Stomach (tissue), 8 donors: ENCODE measurements at regions not wholly inside any gene's neighbourhood (a gene's known extent, or its start where the extent isn't known, plus 50 kb on each side); places are given as distances from the start of the nearest gene placed in this dataset.

Source experiments
- DNase-seq, 2 donors: peaks; one replicate each; pipeline versions ENCODE4 v3.0.0 to v3.0.0-alpha.2; 2013 to 2019
- H3K27ac ChIP-seq, 5 donors: fragments of 200-600 bp in 4 of 5; sonication (generic) in 4 of 5; one replicate each; pipeline ENCODE4 v1.5.1; 2013 to 2019; ENCODE audit warnings: mild to moderate bottlenecking in 1 of 5, moderate library complexity in 1 of 5
- H3K27me3 ChIP-seq, 3 donors: fragments of 200-600 bp; sonication (generic); one replicate each; pipeline ENCODE4 v1.5.1; 2017 to 2019; ENCODE audit warnings: mixed run types in 1 of 3
- H3K36me3 ChIP-seq, 4 donors: fragments of 200-600 bp; sonication (generic); 1 replicate in 3 of 4; 2 replicates in 1 of 4; pipeline ENCODE4 v1.5.1; 2016 to 2019
- H3K4me1 ChIP-seq, 4 donors: fragments of 200-600 bp; sonication (generic); one replicate each; pipeline ENCODE4 v1.5.1; 2016 to 2019
- H3K4me3 ChIP-seq, 4 donors: fragments of 200-600 bp; sonication (generic) in 3 of 4; one replicate each; pipeline ENCODE4 v1.5.1; 2016 to 2019; ENCODE audit warnings: mild to moderate bottlenecking in 1 of 4
- H3K9me3 ChIP-seq, 4 donors: fragments of 200-600 bp; sonication (generic); one replicate each; pipeline ENCODE4 v1.5.1; 2016 to 2019
- CTCF ChIP-seq, 7 experiments: fragments of 450-650 bp in 4 of 7; fragments of 200-600 bp in 3 of 7; sonication (generic) in 3 of 7; IDR thresholded peaks; one replicate each; pipeline ENCODE4 v1.5.1; 2016 to 2019; ENCODE audit warnings: antibody characterized with exemption in 7 of 7, control low read depth in 2 of 7, mild to moderate bottlenecking in 1 of 7
- EP300 ChIP-seq: sonication (generic); formaldehyde crosslinking; IDR thresholded peaks from one replicate; pipeline ENCODE4 v1.6.1; 2017; ENCODE audit warnings: antibody characterized with exemption
- POLR2A ChIP-seq, 4 donors: fragments of 450-650 bp; IDR thresholded peaks; one replicate each; pipeline ENCODE4 v1.6.1; 2016; ENCODE audit warnings: antibody characterized with exemption in 4 of 4, control low read depth in 2 of 4, mild to moderate bottlenecking in 1 of 4, moderate library complexity in 1 of 4
- POLR2AphosphoS5 ChIP-seq, 3 donors: sonication (generic); formaldehyde crosslinking; IDR thresholded peaks; one replicate each; pipeline ENCODE4 v1.6.1; 2016; ENCODE audit warnings: antibody characterized with exemption in 3 of 3
- WGBS, 5 donors: extraction: QIAGEN DNeasy Blood & Tissue Kit in 3 of 5; methylation state at CpG; one replicate each; pipeline versions ENCODE4 v1.1.5 to v1.1.7; 2013 to 2018; 5-methylcytosine and 5-hydroxymethylcytosine counted together
- intact Hi-C: fragments of 100-400 bp; cut with DNase I; formaldehyde crosslinking; loops from one replicate; pipeline ENCODE4 v1.15.1; 2023; ENCODE audit warnings: low total_unique reads
- donor health status: healthy with polysubstance abuse.
- donor health status: Bipolar disorder and iron deficiency.
- donor health status: healthy.

- Histone ChIP-seq H3K27me3 (no peaks in the 10 kb centered on the region), H3K4me3 (no peak overlapping the region), H3K36me3 (no peaks in the 10 kb centered on the region), H3K27ac (no peak overlapping the region), H3K9me3 (no peaks in the 10 kb centered on the region), H3K4me1 (peaks cover 12 to 42% (median 26%) of the 10 kb centered on the region in 4 donors)
- intact Hi-C loops: no loop called here
- TF ChIP-seq POLR2A (IDR thresholded peaks at IDR 0.05) (no peak), POLR2AphosphoS5 (IDR thresholded peaks at IDR 0.05) (no peak), CTCF (IDR thresholded peaks at IDR 0.05) (no peak), EP300 (no peak)
- whole genome bisulfite sequencing, 5 donors: 64 to 77% (median 72%) methylated on average over 2 of the region's 2 CpGs
- no peak for DNase-seq
These were observed 230.7 kb upstream of the FGGY start for GRCh38 chr1:59066236-59066635.

- H3K4me3 ChIP-seq: no peak overlapping the region
- H3K9me3 ChIP-seq: no peaks in the 10 kb centered on the region
- H3K4me1 ChIP-seq: peaks cover 9 to 28% (median 13%) of the 10 kb centered on the region in 4 donors
- intact Hi-C loops: no loop called here
- no peaks in the 10 kb centered on the region for H3K27me3 ChIP-seq
- DNase-seq: no peak
- H3K27ac ChIP-seq: peak overlapping the region in 2 of 5 donors; percentile 30 to 52
- TF ChIP-seq EP300 (no peak), POLR2A (IDR thresholded peaks at IDR 0.05) (no peak), CTCF (IDR thresholded peaks at IDR 0.05) (no peak), POLR2AphosphoS5 (IDR thresholded peaks at IDR 0.05) (no peak)
- no peaks in the 10 kb centered on the region for H3K36me3 ChIP-seq
These were observed 226.3 kb upstream of the FGGY start for GRCh38 chr1:59070610-59071009.

- TF ChIP-seq POLR2A (IDR thresholded peaks at IDR 0.05) (no peak), POLR2AphosphoS5 (IDR thresholded peaks at IDR 0.05) (peak in 1 of 3 donors; percentile 31)
- peak in 1 of 2 donors; percentile 73 for DNase-seq
- Histone ChIP-seq H3K36me3 (no peaks in the 10 kb centered on the region), H3K27me3 (no peaks in the 10 kb centered on the region), H3K9me3 (no peaks in the 10 kb centered on the region), H3K4me3 (no peak overlapping the region), H3K27ac (peak overlapping the region in 4 of 5 donors; percentile 1 to 52 (median 33)), H3K4me1 (peaks cover 9 to 28% (median 14%) of the 10 kb centered on the region in 4 donors)
- 23 to 52% (median 24%) methylated on average over 5 of the region's 5 CpGs for WGBS, 5 donors
- intact Hi-C loops: no loop called here
These were observed 225.6 kb upstream of the FGGY start for GRCh38 chr1:59071289-59071688.

- TF ChIP-seq EP300 (no peak), CTCF (IDR thresholded peaks at IDR 0.05) (no peak), POLR2AphosphoS5 (IDR thresholded peaks at IDR 0.05) (no peak), POLR2A (IDR thresholded peaks at IDR 0.05) (no peak)
- intact Hi-C loops: no loop called here
- 58 to 70% (median 61%) methylated on average over 5 of the region's 5 CpGs for WGBS, 5 donors
These were observed 224.9 kb upstream of the FGGY start for GRCh38 chr1:59071876-59072582.

GRCh38 chr1:59072583-59072947 is 224.3 kb upstream of the FGGY start:
- intact Hi-C loops: no loop called here
- peak overlapping the region in 2 of 5 donors; percentile 3 to 30 for H3K27ac ChIP-seq

More at GRCh38 chr1:59071876-59072582, 224.9 kb upstream of the FGGY start:
- no peak for DNase-seq
- H3K27ac ChIP-seq: peak overlapping the region in 4 of 5 donors; percentile 1 to 52 (median 33)
- no peaks in the 10 kb centered on the region for H3K36me3 ChIP-seq
- no peak overlapping the region for H3K4me3 ChIP-seq
- H3K9me3 ChIP-seq: no peaks in the 10 kb centered on the region
- H3K4me1 ChIP-seq: peaks cover 9 to 28% (median 17%) of the 10 kb centered on the region in 4 donors
- no peaks in the 10 kb centered on the region for H3K27me3 ChIP-seq

More at GRCh38 chr1:59072583-59072947, 224.3 kb upstream of the FGGY start:
- Histone ChIP-seq H3K4me3 (no peak overlapping the region), H3K36me3 (no peaks in the 10 kb centered on the region), H3K4me1 (peaks cover 9 to 28% (median 17%) of the 10 kb centered on the region in 4 donors), H3K9me3 (no peaks in the 10 kb centered on the region), H3K27me3 (no peaks in the 10 kb centered on the region)
- TF ChIP-seq CTCF (IDR thresholded peaks at IDR 0.05): no peak
- TF ChIP-seq POLR2AphosphoS5 (IDR thresholded peaks at IDR 0.05): no peak
- TF ChIP-seq EP300: no peak
- TF ChIP-seq POLR2A (IDR thresholded peaks at IDR 0.05): no peak
- 76 to 91% (median 88%) methylated on average over 5 of the region's 5 CpGs for WGBS, 5 donors
- no peak for DNase-seq
